HepG2 (cell line): ENCODE measurements at regions not wholly inside any gene's neighbourhood (a gene's known extent, or its start where the extent isn't known, plus 50 kb on each side); places are given as distances from the start of the nearest gene placed in this dataset.

ENCODE experiments used
- ATAC-seq: fragments of 200-7000 bp; cut with Tn5 transposase; 3 replicates; pipeline ENCODE4 v1.9.1; 2020; ENCODE audit warnings: mild to moderate bottlenecking, moderate library complexity
- BruUV-seq: library from RNA; stranded (reverse); fragments of 400-500 nt; replicated peaks from 2 replicates; lab custom pipeline; 2021; lab: Mats Ljungman, UMichigan
- CTCF ChIA-PET: fragments of 300-600 bp; formaldehyde crosslinking; extraction: SDS; loops from one replicate; lab custom pipeline; 2021; ENCODE audit warnings: low total read pairs, inconsistent platforms, low intra/inter-chr PET ratio; lab: Yijun Ruan, JAX
- POLR2A ChIA-PET: fragments of 350-600 bp; sonication (Branson Sonifier 250); formaldehyde crosslinking; loops from one replicate; lab custom pipeline; 2020; ENCODE audit warnings: antibody characterized with exemption, inconsistent platforms; lab: Yijun Ruan, JAX
- DNase-seq: peaks from one replicate; pipeline ENCODE4 v3.0.0-alpha.2; 2015; ENCODE audit warnings: low spot score
- FAIRE-seq: peaks from 3 replicates; lab custom pipeline; 2011; peaks lifted over from hg19 to GRCh38; lab: Jason Lieb, UNC
- H2AFZ ChIP-seq: one replicate; pipeline ENCODE4 v1.6.1; 2011; ENCODE audit warnings: low read length, inconsistent platforms
- H3K27ac ChIP-seq: fragments of 300-600 bp; 3 replicates; pipeline ENCODE4 v1.8.0; 2011; ENCODE audit warnings: mixed run types, mild to moderate bottlenecking, mixed read lengths, low read length, inconsistent platforms; ENCODE audit not compliant: insufficient read depth; ENCODE audit errors: extremely low read length
- H3K27me3 ChIP-seq, 2 experiments: fragments of 200-600 bp in 1 of 2; 2 replicates in 1 of 2; 3 replicates in 1 of 2; pipeline versions ENCODE4 v1.6.0 to v1.8.0; 2011; ENCODE audit warnings: low read length in 2 of 2, mild to moderate bottlenecking in 2 of 2, moderate library complexity in 2 of 2, inconsistent platforms in 1 of 2; ENCODE audit not compliant: insufficient read depth in 2 of 2, control insufficient read depth in 1 of 2
- H3K36me3 ChIP-seq, 2 experiments: fragments of 200-600 bp in 1 of 2; replicated peaks in 1 of 2; 2 replicates in 1 of 2; 3 replicates in 1 of 2; pipeline versions ENCODE4 v1.5.1 to v1.8.0; 2011; ENCODE audit warnings: low read length in 2 of 2, inconsistent platforms in 1 of 2; ENCODE audit not compliant: insufficient read depth in 2 of 2, control insufficient read depth in 1 of 2
- H3K4me1 ChIP-seq: 2 replicates; pipeline ENCODE4 v1.5.1; 2012; ENCODE audit warnings: low read length, inconsistent platforms; ENCODE audit not compliant: insufficient read depth
- H3K4me2 ChIP-seq: 2 replicates; pipeline ENCODE4 v1.6.0; 2011; ENCODE audit warnings: low read depth, low read length, inconsistent platforms
- H3K4me3 ChIP-seq, 3 experiments: fragments of 200-600 bp in 1 of 3; sonication (generic), shearing (Covaris generic) in 1 of 3; replicated peaks in 1 of 3; 2 replicates each; pipeline ENCODE4 v1.5.1; 2011 to 2016; ENCODE audit warnings: low read length in 3 of 3, inconsistent platforms in 2 of 3, low read depth in 2 of 3, mild to moderate bottlenecking in 2 of 3, control low read depth in 1 of 3, mixed read lengths in 1 of 3; ENCODE audit not compliant: insufficient read depth in 1 of 3
- H3K79me2 ChIP-seq: one replicate; pipeline ENCODE4 v1.6.1; 2011; ENCODE audit warnings: low read length, inconsistent platforms; ENCODE audit not compliant: insufficient read depth
- H3K9ac ChIP-seq: 2 replicates; pipeline ENCODE4 v1.6.0; 2011; ENCODE audit warnings: mild to moderate bottlenecking, low read depth, low read length, inconsistent platforms; ENCODE audit not compliant: insufficient read depth
- H3K9me3 ChIP-seq: 2 replicates; pipeline ENCODE4 v1.5.1; 2012; ENCODE audit warnings: mild to moderate bottlenecking, low read length
- H4K20me1 ChIP-seq: 2 replicates; pipeline ENCODE4 v1.6.0; 2011; ENCODE audit warnings: inconsistent platforms, mild to moderate bottlenecking, low read length, moderate library complexity; ENCODE audit not compliant: insufficient read depth
- FOXO1 ChIP-seq: sonication (generic); formaldehyde crosslinking; IDR thresholded peaks from 2 replicates; pipeline ENCODE4 v1.4.0; 2020; ENCODE audit warnings: missing genetic modification reagents
- KLF11 ChIP-seq: IDR thresholded peaks from 2 replicates; pipeline ENCODE4 v1.6.1; 2016; ENCODE audit warnings: missing compliant biosample characterization
- PCBP2 ChIP-seq: fragments of 200-400 bp; formaldehyde crosslinking; optimal IDR thresholded peaks from 2 replicates; pipeline ENCODE3; 2018; ENCODE audit warnings: low read length, low read depth; ENCODE audit not compliant: poor library complexity, severe bottlenecking
- PHF21A ChIP-seq: sonication (generic); formaldehyde crosslinking; IDR thresholded peaks from 2 replicates; pipeline ENCODE4 v1.5.0; 2020; ENCODE audit warnings: mild to moderate bottlenecking, missing genetic modification reagents
- YEATS4 ChIP-seq: sonication (generic); formaldehyde crosslinking; IDR thresholded peaks from 2 replicates; pipeline ENCODE4 v1.4.0; 2020; ENCODE audit warnings: missing genetic modification reagents, borderline replicate concordance
- ZFP36 ChIP-seq: fragments of 150-350 bp; IDR thresholded peaks from 2 replicates; pipeline ENCODE4 v1.6.1; 2018; ENCODE audit warnings: borderline replicate concordance, low read length, low read depth; ENCODE audit not compliant: partially characterized antibody
- ZNF773 ChIP-seq: sonication (generic); formaldehyde crosslinking; IDR thresholded peaks from 2 replicates; pipeline ENCODE4 v1.4.0; 2020; ENCODE audit warnings: missing genetic modification reagents, borderline replicate concordance
- ZNF788 ChIP-seq: sonication (generic); formaldehyde crosslinking; IDR thresholded peaks from 2 replicates; pipeline ENCODE4 v1.5.0; 2020; ENCODE audit warnings: mild to moderate bottlenecking, missing genetic modification reagents, borderline replicate concordance
- ZSCAN21 ChIP-seq: sonication (generic); formaldehyde crosslinking; IDR thresholded peaks from 2 replicates; pipeline ENCODE4 v1.8.0; 2022; ENCODE audit warnings: mild to moderate bottlenecking, missing genetic modification reagents, moderate library complexity, borderline replicate concordance
- WGBS: methylation state at CpG from one replicate; pipeline ENCODE4 v1.1.6; 2017; ENCODE audit warnings: low lambda C conversion rate; 5-methylcytosine and 5-hydroxymethylcytosine counted together
- in situ Hi-C: cut with HindIII; loops from 2 replicates; pipeline ENCODE4 v1.10.0; 2017; ENCODE audit warnings: low pct_unique_long_range_greater_than_20kb; ENCODE audit not compliant: extremely low pct_ligation_motif_present
- intact Hi-C: fragments of 100-400 bp; cut with micrococcal nuclease; formaldehyde crosslinking; loops from one replicate; pipeline ENCODE4 v1.10.0; 2022; ENCODE audit not compliant: unreplicated experiment
- TF ChIP-seq, protein P1 (sequence below): sonication (generic); formaldehyde crosslinking; IDR thresholded peaks from 2 replicates; pipeline ENCODE4 v1.4.0; 2020; ENCODE audit warnings: mild to moderate bottlenecking, missing genetic modification reagents
- TF ChIP-seq, protein P2 (sequence below): sonication (generic); formaldehyde crosslinking; IDR thresholded peaks from 2 replicates; pipeline ENCODE4 v1.5.0; 2020; ENCODE audit warnings: missing genetic modification reagents
- TF ChIP-seq, protein P3 (sequence below): IDR thresholded peaks from 2 replicates; pipeline ENCODE4 v1.4.0; 2020; ENCODE audit warnings: mild to moderate bottlenecking, missing genetic modification reagents
- TF ChIP-seq, protein P4 (sequence below): IDR thresholded peaks from 2 replicates; pipeline ENCODE4 v1.6.1; 2012; ENCODE audit warnings: low read depth, low read length, improper control_type of control experiment
- TF ChIP-seq, protein P5 (sequence below): sonication (generic); formaldehyde crosslinking; IDR thresholded peaks from 2 replicates; pipeline ENCODE4 v1.4.0; 2020; ENCODE audit warnings: missing genetic modification reagents, borderline replicate concordance

DNA sequence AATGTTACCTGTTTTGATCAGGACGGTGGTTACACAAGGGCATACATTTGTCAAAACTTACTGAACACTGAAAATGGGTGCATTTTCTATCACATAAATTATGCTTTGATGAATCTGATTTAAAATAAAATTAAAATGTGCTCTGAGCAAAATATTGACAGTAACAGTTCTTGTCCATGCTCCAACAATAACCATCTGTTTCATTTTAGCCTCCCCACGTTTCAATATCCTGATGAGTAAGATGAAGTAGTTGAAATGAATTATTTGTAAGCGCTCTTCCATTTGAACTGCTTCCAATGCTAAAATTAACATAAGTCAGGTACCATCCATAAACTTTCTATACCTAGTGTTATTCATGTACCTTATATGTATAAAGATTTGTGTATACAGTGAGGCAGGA is 365.4 kb downstream of the LTN1 start (continued):
- TF ChIP-seq, protein P1, sequence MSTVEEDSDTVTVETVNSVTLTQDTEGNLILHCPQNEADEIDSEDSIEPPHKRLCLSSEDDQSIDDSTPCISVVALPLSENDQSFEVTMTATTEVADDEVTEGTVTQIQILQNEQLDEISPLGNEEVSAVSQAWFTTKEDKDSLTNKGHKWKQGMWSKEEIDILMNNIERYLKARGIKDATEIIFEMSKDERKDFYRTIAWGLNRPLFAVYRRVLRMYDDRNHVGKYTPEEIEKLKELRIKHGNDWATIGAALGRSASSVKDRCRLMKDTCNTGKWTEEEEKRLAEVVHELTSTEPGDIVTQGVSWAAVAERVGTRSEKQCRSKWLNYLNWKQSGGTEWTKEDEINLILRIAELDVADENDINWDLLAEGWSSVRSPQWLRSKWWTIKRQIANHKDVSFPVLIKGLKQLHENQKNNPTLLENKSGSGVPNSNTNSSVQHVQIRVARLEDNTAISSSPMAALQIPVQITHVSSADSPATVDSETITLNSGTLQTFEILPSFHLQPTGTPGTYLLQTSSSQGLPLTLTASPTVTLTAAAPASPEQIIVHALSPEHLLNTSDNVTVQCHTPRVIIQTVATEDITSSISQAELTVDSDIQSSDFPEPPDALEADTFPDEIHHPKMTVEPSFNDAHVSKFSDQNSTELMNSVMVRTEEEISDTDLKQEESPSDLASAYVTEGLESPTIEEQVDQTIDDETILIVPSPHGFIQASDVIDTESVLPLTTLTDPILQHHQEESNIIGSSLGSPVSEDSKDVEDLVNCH (CRISPR knock-in tag), result no peak
- TF ChIP-seq, protein P2, sequence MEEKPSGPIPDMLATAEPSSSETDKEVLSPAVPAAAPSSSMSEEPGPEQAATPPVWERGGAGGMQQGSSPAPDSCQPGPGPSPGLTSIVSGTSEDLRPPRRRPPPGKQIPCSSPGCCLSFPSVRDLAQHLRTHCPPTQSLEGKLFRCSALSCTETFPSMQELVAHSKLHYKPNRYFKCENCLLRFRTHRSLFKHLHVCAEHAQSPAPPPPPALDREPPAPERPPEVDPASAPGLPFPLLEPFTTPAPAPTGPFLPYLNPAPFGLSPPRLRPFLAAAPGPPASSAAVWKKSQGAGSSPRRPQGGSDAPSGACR, result no peak
- TF ChIP-seq, protein P3, sequence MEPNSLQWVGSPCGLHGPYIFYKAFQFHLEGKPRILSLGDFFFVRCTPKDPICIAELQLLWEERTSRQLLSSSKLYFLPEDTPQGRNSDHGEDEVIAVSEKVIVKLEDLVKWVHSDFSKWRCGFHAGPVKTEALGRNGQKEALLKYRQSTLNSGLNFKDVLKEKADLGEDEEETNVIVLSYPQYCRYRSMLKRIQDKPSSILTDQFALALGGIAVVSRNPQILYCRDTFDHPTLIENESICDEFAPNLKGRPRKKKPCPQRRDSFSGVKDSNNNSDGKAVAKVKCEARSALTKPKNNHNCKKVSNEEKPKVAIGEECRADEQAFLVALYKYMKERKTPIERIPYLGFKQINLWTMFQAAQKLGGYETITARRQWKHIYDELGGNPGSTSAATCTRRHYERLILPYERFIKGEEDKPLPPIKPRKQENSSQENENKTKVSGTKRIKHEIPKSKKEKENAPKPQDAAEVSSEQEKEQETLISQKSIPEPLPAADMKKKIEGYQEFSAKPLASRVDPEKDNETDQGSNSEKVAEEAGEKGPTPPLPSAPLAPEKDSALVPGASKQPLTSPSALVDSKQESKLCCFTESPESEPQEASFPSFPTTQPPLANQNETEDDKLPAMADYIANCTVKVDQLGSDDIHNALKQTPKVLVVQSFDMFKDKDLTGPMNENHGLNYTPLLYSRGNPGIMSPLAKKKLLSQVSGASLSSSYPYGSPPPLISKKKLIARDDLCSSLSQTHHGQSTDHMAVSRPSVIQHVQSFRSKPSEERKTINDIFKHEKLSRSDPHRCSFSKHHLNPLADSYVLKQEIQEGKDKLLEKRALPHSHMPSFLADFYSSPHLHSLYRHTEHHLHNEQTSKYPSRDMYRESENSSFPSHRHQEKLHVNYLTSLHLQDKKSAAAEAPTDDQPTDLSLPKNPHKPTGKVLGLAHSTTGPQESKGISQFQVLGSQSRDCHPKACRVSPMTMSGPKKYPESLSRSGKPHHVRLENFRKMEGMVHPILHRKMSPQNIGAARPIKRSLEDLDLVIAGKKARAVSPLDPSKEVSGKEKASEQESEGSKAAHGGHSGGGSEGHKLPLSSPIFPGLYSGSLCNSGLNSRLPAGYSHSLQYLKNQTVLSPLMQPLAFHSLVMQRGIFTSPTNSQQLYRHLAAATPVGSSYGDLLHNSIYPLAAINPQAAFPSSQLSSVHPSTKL (CRISPR knock-in tag), result no peak
- TF ChIP-seq ZFP36, result no peak
- TF ChIP-seq FOXO1, result no peak
- no peak for TF ChIP-seq PCBP2

DNA sequence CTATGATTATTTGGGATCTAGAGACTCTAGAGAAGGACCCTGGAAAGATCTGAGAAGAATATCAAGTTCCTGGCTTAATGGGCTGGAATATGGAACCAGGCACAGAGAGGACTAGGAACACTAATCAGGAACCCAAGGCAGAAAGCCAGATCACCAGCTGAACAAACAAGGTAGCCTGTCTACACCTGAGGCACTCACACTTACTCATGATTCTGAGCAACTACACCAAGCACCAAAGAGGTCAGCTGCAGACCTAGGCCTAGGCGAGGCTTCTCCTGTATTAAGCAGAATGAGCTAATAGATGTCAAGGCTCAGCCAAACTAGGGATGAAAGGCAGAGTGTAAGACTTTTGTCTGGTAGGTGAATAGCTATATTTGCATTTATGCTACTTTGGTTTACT is 368.1 kb downstream of the LTN1 start:
- H3K4me1 ChIP-seq, result no peaks in the 10 kb centered on the region
- ChIA-PET POLR2A (no interaction called here), CTCF (no interaction called here)
- no peak overlapping the region for H3K27ac ChIP-seq
- H3K9ac ChIP-seq, result no peak overlapping the region
- H3K4me3 ChIP-seq, result no peak overlapping the region
- no peak for ATAC-seq
- H3K27me3 ChIP-seq, result no peaks in the 10 kb centered on the region
- no TSS peak for BruUV-seq
- in situ Hi-C loops (no loop called here), intact Hi-C loops (no loop called here)
- no peak for DNase-seq
- no peak for FAIRE-seq
- H3K4me2 ChIP-seq, result no peak overlapping the region
- 63% methylated on average over 1 of the region's 1 CpG for WGBS
- H2AFZ ChIP-seq, result no peak overlapping the region
- no peaks in the 10 kb centered on the region for H3K79me2 ChIP-seq
- no peaks in the 10 kb centered on the region for H3K36me3 ChIP-seq
- H3K9me3 ChIP-seq, result no peaks in the 10 kb centered on the region
- no peaks in the 10 kb centered on the region for H4K20me1 ChIP-seq
- TF ChIP-seq, protein P4, sequence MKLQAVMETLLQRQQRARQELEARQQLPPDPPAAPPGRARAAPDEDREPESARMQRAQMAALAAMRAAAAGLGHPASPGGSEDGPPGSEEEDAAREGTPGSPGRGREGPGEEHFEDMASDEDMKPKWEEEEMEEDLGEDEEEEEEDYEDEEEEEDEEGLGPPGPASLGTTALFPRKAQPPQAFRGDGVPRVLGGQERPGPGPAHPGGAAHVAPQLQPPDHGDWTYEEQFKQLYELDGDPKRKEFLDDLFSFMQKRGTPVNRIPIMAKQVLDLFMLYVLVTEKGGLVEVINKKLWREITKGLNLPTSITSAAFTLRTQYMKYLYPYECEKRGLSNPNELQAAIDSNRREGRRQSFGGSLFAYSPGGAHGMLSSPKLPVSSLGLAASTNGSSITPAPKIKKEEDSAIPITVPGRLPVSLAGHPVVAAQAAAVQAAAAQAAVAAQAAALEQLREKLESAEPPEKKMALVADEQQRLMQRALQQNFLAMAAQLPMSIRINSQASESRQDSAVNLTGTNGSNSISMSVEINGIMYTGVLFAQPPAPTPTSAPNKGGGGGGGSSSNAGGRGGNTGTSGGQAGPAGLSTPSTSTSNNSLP, result no peak
- TF ChIP-seq, protein P5, sequence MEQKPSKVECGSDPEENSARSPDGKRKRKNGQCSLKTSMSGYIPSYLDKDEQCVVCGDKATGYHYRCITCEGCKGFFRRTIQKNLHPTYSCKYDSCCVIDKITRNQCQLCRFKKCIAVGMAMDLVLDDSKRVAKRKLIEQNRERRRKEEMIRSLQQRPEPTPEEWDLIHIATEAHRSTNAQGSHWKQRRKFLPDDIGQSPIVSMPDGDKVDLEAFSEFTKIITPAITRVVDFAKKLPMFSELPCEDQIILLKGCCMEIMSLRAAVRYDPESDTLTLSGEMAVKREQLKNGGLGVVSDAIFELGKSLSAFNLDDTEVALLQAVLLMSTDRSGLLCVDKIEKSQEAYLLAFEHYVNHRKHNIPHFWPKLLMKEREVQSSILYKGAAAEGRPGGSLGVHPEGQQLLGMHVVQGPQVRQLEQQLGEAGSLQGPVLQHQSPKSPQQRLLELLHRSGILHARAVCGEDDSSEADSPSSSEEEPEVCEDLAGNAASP (CRISPR knock-in tag), result no peak
- no peak for TF ChIP-seq PHF21A (CRISPR knock-in tag)
- TF ChIP-seq YEATS4 (CRISPR knock-in tag), result no peak
- TF ChIP-seq ZNF788 (CRISPR knock-in tag), result no peak
- no peak for TF ChIP-seq KLF11 (CRISPR knock-in tag)
- TF ChIP-seq ZNF773 (CRISPR knock-in tag), result no peak
- no peak for TF ChIP-seq ZSCAN21
